GM18508 (cell line): ENCODE measurements at regions not wholly inside any gene's neighbourhood (a gene's known extent, or its start where the extent isn't known, plus 50 kb on each side); places are given as distances from the start of the nearest gene placed in this dataset.

Experiments
- ATAC-seq: cut with Tn5 transposase; IDR thresholded peaks from one replicate; pipeline ENCODE4 v1.9.1; 2021; ENCODE audit warnings: moderate number of reproducible peaks; ENCODE audit not compliant: insufficient read depth, unreplicated experiment

DNA sequence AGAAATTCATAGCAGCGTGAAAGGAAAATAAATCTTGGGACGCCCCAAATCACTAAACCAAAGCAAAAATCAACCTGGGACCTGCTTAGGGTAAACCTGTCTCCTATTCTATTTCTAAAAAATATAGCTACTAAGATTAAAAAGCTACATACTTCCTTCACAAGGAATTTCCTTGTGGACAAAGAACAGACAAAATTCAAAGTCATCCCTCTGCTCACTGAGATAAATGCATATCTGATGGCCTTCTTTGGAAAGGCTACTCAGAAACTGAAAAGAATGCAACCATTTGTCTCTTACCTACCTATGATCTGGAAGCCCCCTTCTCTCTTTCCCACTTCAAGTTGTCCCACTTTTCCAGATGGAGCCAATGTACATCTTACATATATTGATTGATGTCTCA lies 93.0 kb upstream of the CNOT2 start:
- ATAC-seq = no peak

- no peak for ATAC-seq
Measured at GRCh38 chr12:70151993-70152392, 91.2 kb upstream of the CNOT2 start.

GRCh38 chr12:70154087-70154638 lies 89.1 kb upstream of the CNOT2 start:
- ATAC-seq = no peak

DNA sequence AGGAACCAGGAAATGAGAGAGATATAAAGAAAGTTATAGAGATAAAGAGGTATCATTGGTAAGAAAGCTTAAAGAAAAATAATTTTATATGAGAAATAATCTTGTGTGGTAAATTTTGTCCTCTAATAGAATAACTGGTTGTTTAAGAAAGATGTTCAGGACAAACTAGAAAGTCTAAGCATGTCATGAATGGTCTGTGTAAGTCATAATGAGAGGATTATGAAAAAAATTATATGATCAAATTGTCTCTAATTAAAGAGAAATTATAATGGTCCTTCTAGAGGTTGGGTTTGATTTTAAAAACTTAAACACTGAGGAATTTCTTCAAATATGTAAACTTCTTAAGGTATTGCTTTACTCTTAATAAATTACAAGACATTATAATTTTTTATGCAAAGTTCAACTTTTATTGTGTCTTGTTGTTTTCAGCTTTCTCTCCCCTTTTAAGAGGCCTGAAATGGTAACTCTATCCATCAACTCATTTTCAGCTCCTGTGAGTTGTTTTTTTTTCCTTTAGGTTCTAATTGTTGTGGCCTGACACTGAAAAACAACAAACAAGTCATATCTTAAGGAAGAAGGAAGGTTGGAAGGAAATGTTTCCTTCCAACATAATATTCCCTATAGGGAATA lies 88.2 kb upstream of the CNOT2 start:
- no peak for ATAC-seq

- ATAC-seq = no peak
Measured at GRCh38 chr12:70157099-70157498, 86.1 kb upstream of the CNOT2 start.

- no peak for ATAC-seq
Measured at GRCh38 chr12:70165450-70165849, 77.8 kb upstream of the CNOT2 start.

GRCh38 chr12:70176290-70176689 lies 66.9 kb upstream of the CNOT2 start:
- ATAC-seq = no peak

DNA sequence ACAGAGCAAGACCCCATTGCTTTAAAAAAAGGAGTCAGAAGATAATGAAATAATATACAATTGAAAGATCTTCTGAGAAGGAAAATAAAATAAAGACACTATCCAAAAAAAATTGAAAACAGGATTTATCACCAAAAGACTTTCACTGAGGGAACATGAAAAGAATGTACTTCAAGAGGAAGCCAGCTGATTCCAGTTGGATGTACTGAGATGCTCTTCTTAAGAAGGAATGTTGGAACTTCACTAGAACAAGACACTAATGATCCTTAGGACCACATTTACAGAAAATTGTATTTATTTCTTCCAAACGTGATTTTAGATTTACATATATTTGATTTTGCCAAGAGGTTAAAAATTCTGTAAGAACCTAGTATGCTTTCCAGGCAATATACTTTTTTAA lies 65.6 kb upstream of the CNOT2 start:
- no peak for ATAC-seq

DNA sequence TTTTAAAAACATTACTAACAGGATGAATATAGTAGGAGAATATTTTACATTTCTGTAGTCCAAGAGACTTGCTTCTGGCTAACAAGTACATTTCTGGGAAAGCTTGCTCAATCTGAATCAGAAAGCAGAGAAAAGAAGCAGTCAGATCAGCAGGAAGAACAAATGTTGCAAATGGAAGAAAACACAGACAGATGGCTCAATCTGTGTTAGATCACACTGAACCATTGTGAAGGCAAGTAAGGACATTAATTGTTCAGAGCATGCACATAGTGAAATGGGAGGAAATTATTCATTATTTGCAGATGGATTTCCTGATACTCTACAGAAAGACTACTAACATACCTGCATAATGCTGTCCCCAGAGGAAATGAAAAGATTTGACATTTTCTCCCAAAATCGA lies 65.2 kb upstream of the CNOT2 start:
- ATAC-seq = no peak

DNA sequence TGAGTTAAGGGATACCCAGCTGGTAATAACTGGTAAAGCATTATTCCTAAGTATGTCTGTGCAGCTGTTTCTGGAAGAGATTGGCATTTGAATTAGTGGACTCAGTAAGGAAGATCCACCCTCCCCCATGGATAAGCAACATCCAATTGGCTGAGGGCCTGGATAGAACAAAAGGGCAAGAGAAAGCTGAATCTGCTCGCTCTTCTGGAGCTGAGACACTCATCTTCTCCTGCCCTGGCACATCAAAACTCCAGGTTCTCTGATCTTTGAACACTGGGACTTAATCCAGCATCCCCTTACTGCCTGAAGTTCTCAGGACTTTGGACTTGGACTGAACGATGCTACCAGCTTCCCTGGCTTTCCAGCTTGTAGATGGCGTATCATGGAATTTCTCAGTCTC lies 63.1 kb upstream of the CNOT2 start:
- ATAC-seq = no peak

DNA sequence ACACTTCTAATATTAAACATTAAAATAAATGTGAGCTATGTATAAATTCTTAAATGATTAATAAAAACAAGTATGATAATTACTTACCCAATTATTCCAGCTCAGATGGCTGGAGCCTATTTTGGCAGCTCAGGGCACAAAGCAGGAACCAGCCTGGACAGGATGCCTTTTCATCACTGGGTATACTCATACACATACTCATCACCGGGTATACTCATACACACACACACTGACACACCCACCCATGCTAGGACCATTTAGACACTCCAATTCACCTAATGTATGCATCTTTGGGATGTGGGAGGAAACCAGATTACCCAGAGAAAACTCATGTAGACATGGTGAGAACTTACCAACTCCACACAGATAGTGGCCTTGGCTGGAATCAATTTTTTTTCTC lies 57.9 kb upstream of the CNOT2 start:
- ATAC-seq = no peak

- no peak for ATAC-seq
Measured at GRCh38 chr12:70186436-70186835, 56.8 kb upstream of the CNOT2 start.

DNA sequence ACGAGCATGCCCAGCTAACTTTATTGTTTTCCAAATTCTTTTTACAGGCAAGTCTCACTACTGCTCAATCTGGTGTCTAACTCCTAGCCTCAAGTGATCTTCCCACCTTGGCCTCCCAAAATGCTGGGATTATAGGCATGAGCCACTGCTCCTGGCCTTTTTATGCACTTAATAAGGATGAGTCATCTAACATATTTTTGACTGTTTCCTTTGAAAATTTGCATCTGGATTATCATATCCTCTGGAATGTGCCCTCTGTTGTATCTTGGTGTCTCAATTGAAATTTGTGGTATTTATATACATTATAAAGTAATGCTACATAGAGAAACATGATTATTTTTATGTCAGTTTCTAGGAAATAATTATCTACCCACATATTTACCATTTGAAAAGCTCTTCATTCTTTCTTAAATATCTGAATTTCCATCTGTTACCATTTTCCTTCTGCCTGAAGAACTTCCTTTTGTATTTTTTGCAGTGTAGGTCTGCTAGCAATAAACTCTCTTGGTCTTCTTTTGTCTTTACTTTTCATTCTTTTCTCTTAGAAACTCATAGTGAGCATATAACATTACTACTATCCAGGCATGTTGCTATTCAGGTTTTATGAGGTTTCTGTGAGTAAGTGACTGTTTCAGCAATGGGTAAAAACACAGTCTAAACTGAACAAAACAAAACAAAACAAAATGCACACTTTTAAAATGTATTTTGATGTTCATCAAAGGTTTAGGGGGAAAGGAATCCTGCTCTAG lies 52.8 kb upstream of the CNOT2 start:
- ATAC-seq = no peak
